K562 (cell line): ENCODE measurements at regions not wholly inside any gene's neighbourhood (a gene's known extent, or its start where the extent isn't known, plus 50 kb on each side); places are given as distances from the start of the nearest gene placed in this dataset.

Source experiments
- CBX8 ChIP-seq: fragments of 200-600 bp; sonication (generic); IDR thresholded peaks from 2 replicates; pipeline ENCODE4 v1.6.1; 2012; ENCODE audit warnings: borderline replicate concordance, mixed run types, low read depth, mild to moderate bottlenecking, moderate library complexity, mixed read lengths, low read length, control low read depth, inconsistent platforms; ENCODE audit not compliant: poor library complexity, severe bottlenecking; ENCODE audit errors: extremely low read depth
- CEBPG ChIP-seq, 3 experiments: fragments of 200-800 bp in 1 of 3; sonication (Bioruptor generic) in 1 of 3; sonication (generic) in 1 of 3; formaldehyde crosslinking in 1 of 3; IDR thresholded peaks in 2 of 3; conservative IDR thresholded peaks in 1 of 3; 2 replicates each; pipeline versions ENCODE4 v1.6.1 to v1.8.0; 2016 to 2022; ENCODE audit warnings: missing compliant biosample characterization in 2 of 3, missing genetic modification characterization in 2 of 3, mild to moderate bottlenecking in 1 of 3, missing genetic modification reagents in 1 of 3
- CREB3 ChIP-seq: fragments of 450-650 bp; conservative IDR thresholded peaks from 2 replicates; pipeline ENCODE4 v1.6.1; 2016; ENCODE audit warnings: missing genetic modification characterization, low read depth, mild to moderate bottlenecking, missing compliant biosample characterization, moderate library complexity
- CUX1 ChIP-seq: fragments of 200-800 bp; sonication (Bioruptor generic); IDR thresholded peaks from 2 replicates; pipeline ENCODE4 v1.6.1; 2016; ENCODE audit warnings: missing genetic modification characterization, missing compliant biosample characterization
- HES1 ChIP-seq: fragments of 450-650 bp; IDR thresholded peaks from 2 replicates; pipeline ENCODE4 v1.6.1; 2016; ENCODE audit warnings: low read depth, mild to moderate bottlenecking, moderate library complexity
- RERE ChIP-seq: sonication (generic); formaldehyde crosslinking; IDR thresholded peaks from 2 replicates; pipeline ENCODE4 v1.8.0; 2023; ENCODE audit warnings: missing genetic modification reagents, mild to moderate bottlenecking, borderline replicate concordance
- SREBF2 ChIP-seq: sonication (generic); formaldehyde crosslinking; IDR thresholded peaks from 2 replicates; pipeline ENCODE4 v1.4.0; 2020; ENCODE audit warnings: mild to moderate bottlenecking, missing genetic modification reagents
- ZC3H4 ChIP-seq: sonication (generic); formaldehyde crosslinking; IDR thresholded peaks from 2 replicates; pipeline ENCODE4 v1.9.0; 2021; ENCODE audit warnings: missing genetic modification reagents, borderline replicate concordance
- ZNF347 ChIP-seq: fragments of 450-650 bp; formaldehyde crosslinking; IDR thresholded peaks from 2 replicates; pipeline ENCODE4 v1.4.0; 2020; ENCODE audit warnings: low read depth, mild to moderate bottlenecking, moderate library complexity
- ZNF668 ChIP-seq: fragments of 250-450 bp; sonication (Bioruptor Pico); IDR thresholded peaks from 2 replicates; pipeline ENCODE4 v1.8.0; 2022; ENCODE audit warnings: mild to moderate bottlenecking, inconsistent platforms
- ZNF75A ChIP-seq: fragments of 450-650 bp; formaldehyde crosslinking; IDR thresholded peaks from 2 replicates; pipeline ENCODE4 v1.4.0; 2020; ENCODE audit warnings: mild to moderate bottlenecking
- ZNF780A ChIP-seq: fragments of 250-450 bp; sonication (Bioruptor Pico); IDR thresholded peaks from 2 replicates; pipeline ENCODE4 v1.5.0; 2021; ENCODE audit warnings: mild to moderate bottlenecking

- TF ChIP-seq ZC3H4 (0 out of 2 replicates have a peak, but pooled peaks have one; percentile 83), RERE (CRISPR knock-in tag) (no peak), CUX1 (CRISPR knock-in tag) (peak; percentile 62; the same call in 1 of the 2 replicates), CEBPG (CRISPR knock-in tag; IDR thresholded peaks at IDR 0.05) (peak; percentile 72), CEBPG (tag; conservative IDR thresholded peaks at IDR 0.05 in 1 of 2, IDR thresholded peaks at IDR 0.05 in 1 of 2) (peak; percentile 55 to 84; a peak in 3 of 4 replicates), ZNF780A (CRISPR knock-in tag) (no peak), HES1 (no peak), CBX8 (no peak), SREBF2 (CRISPR knock-in tag) (no peak), ZNF75A (no peak), ZNF347 (CRISPR knock-in tag) (no peak), ZNF668 (CRISPR knock-in tag) (no peak), CREB3 (tag) (no peak)
Measured at GRCh38 chrX:40171513-40172400, 74.0 kb upstream of the BCOR start (continued).
